ENCODE measurements at regions not wholly inside any gene's neighbourhood (a gene's known extent, or its start where the extent isn't known, plus 50 kb on each side); places are given as distances from the start of the nearest gene placed in this dataset.

DNA sequence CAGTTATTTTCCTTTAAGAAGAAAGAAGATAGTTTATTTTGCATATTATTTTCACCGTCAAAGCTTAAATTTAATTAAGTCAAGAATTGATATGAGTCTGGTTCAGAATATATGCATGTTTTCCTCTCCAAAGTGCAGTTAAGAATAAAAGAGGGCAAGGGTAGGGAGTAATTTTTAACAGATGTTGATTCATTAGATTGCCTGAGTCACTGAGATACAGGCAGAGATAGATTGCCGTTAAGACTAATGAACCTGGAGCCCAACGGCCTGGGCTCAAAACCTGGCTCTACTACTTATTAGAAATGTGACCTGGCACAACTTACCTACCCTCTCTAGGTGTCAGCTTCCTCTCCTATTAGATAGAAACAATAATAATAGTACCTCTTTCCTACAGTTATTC lies 1037.4 kb upstream of the PABPC4L start:
- Histone ChIP-seq H3K4me3 (ENCODE audit: insufficient read depth, low read length) (no peak overlapping the region), H2AFZ (ENCODE audit: low read length) (no peak overlapping the region), H3K79me2 (ENCODE audit: insufficient read depth, low read length) (no peaks in the 10 kb centered on the region), H3K4me1 (ENCODE audit: insufficient read depth, low read length) (no peaks in the 10 kb centered on the region), H3K4me2 (ENCODE audit: insufficient read depth, low read length) (no peak overlapping the region), H3K36me3 (ENCODE audit: insufficient read depth, low read length) (no peaks in the 10 kb centered on the region), H3K27ac (ENCODE audit: low read depth, low read length) (no peak overlapping the region), H3K27me3 (ENCODE audit: insufficient read depth, low read length) (no peaks in the 10 kb centered on the region), H3K9me3 (ENCODE audit: low read depth, low read length) (no peaks in the 10 kb centered on the region), H4K20me1 (ENCODE audit: insufficient read depth, low read length) (no peaks in the 10 kb centered on the region)
- TF ChIP-seq, protein P1, sequence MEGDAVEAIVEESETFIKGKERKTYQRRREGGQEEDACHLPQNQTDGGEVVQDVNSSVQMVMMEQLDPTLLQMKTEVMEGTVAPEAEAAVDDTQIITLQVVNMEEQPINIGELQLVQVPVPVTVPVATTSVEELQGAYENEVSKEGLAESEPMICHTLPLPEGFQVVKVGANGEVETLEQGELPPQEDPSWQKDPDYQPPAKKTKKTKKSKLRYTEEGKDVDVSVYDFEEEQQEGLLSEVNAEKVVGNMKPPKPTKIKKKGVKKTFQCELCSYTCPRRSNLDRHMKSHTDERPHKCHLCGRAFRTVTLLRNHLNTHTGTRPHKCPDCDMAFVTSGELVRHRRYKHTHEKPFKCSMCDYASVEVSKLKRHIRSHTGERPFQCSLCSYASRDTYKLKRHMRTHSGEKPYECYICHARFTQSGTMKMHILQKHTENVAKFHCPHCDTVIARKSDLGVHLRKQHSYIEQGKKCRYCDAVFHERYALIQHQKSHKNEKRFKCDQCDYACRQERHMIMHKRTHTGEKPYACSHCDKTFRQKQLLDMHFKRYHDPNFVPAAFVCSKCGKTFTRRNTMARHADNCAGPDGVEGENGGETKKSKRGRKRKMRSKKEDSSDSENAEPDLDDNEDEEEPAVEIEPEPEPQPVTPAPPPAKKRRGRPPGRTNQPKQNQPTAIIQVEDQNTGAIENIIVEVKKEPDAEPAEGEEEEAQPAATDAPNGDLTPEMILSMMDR (IDR thresholded peaks at IDR 0.05; ENCODE audit: extremely low read depth, low read depth, low read length) = no peak
- DNase-seq (ENCODE audit: insufficient read length, low spot score, missing footprints) = no peak

- H3K4me1 ChIP-seq (ENCODE audit: insufficient read depth, low read length) = no peaks in the 10 kb centered on the region
Measured at GRCh38 chr4:135236048-135236447, 1034.5 kb upstream of the PABPC4L start.

DNA sequence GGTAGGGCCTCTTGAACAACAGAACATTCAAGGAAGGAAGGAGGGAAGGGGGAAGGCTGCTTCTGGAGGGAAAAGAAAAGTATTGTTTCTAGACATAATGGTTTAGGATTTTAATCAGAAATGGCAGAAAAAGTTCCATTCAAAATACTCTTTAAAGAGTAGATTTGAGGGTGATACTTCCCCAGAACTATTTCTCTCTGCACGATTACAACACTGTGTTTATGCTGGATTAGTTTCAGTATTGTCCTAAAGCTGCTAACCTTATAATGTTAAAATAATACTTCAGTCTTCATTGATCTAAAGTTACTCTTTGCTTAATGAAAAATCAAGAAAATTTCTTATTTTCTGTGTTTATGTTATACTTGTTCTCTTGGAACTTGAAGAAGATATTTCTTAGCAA lies 1026.3 kb upstream of the PABPC4L start:
- no peaks in the 10 kb centered on the region for H4K20me1 ChIP-seq (ENCODE audit: insufficient read depth, low read length)
- H3K27ac ChIP-seq (ENCODE audit: low read depth, low read length) = no peak overlapping the region
- no peak for DNase-seq (ENCODE audit: insufficient read length, low spot score, missing footprints)
- H3K4me2 ChIP-seq (ENCODE audit: insufficient read depth, low read length) = peak overlapping the region; percentile 45
- no peaks in the 10 kb centered on the region for H3K79me2 ChIP-seq (ENCODE audit: insufficient read depth, low read length)
- H3K36me3 ChIP-seq (ENCODE audit: insufficient read depth, low read length) = no peaks in the 10 kb centered on the region
- no peaks in the 10 kb centered on the region for H3K27me3 ChIP-seq (ENCODE audit: insufficient read depth, low read length)
- TF ChIP-seq, protein P1 (IDR thresholded peaks at IDR 0.05; ENCODE audit: extremely low read depth, low read depth, low read length) = no peak
- H3K9me3 ChIP-seq (ENCODE audit: low read depth, low read length) = no peaks in the 10 kb centered on the region
- no peaks in the 10 kb centered on the region for H3K4me1 ChIP-seq (ENCODE audit: insufficient read depth, low read length)
- H2AFZ ChIP-seq (ENCODE audit: low read length) = peak overlapping the region; percentile 69
- no peak overlapping the region for H3K4me3 ChIP-seq (ENCODE audit: insufficient read depth, low read length)

More at GRCh38 chr4:135236048-135236447, 1034.5 kb upstream of the PABPC4L start:
- Histone ChIP-seq H3K4me2 (ENCODE audit: insufficient read depth, low read length) (no peak overlapping the region), H3K36me3 (ENCODE audit: insufficient read depth, low read length) (no peaks in the 10 kb centered on the region), H3K79me2 (ENCODE audit: insufficient read depth, low read length) (no peaks in the 10 kb centered on the region), H4K20me1 (ENCODE audit: insufficient read depth, low read length) (no peaks in the 10 kb centered on the region), H3K4me3 (ENCODE audit: insufficient read depth, low read length) (no peak overlapping the region), H3K27ac (ENCODE audit: low read depth, low read length) (no peak overlapping the region), H2AFZ (ENCODE audit: low read length) (no peak overlapping the region), H3K27me3 (ENCODE audit: insufficient read depth, low read length) (no peaks in the 10 kb centered on the region), H3K9me3 (ENCODE audit: low read depth, low read length) (no peaks in the 10 kb centered on the region)
- DNase-seq (ENCODE audit: insufficient read length, low spot score, missing footprints) = no peak
- TF ChIP-seq, protein P1 (IDR thresholded peaks at IDR 0.05; ENCODE audit: extremely low read depth, low read depth, low read length) = no peak

DNA sequence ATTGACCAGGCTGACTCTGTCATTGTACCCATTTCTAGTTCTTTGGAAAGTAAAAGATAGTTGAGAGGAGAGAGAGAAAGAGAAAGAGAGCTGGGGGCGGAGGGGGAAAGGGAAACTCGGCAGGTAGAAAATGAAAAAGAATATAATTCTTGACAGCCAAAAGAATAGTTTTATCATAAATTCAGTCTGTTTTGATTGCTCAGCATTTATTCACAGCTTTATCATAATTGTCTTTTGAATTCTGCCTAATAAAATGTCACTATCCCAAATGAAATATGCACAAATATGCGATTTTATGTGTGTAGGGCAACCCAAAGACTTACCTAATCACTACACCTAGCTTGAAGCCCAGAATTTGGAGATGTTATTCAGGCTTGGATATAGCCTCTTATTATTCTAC lies 1024.0 kb upstream of the PABPC4L start:
- no peaks in the 10 kb centered on the region for H4K20me1 ChIP-seq (ENCODE audit: insufficient read depth, low read length)
- no peak overlapping the region for H2AFZ ChIP-seq (ENCODE audit: low read length)
- H3K27ac ChIP-seq (ENCODE audit: low read depth, low read length) = no peak overlapping the region
- H3K4me1 ChIP-seq (ENCODE audit: insufficient read depth, low read length) = no peaks in the 10 kb centered on the region
- TF ChIP-seq, protein P1 (IDR thresholded peaks at IDR 0.05; ENCODE audit: extremely low read depth, low read depth, low read length) = no peak
- no peak overlapping the region for H3K4me3 ChIP-seq (ENCODE audit: insufficient read depth, low read length)
- no peak for DNase-seq (ENCODE audit: insufficient read length, low spot score, missing footprints)
- no peaks in the 10 kb centered on the region for H3K36me3 ChIP-seq (ENCODE audit: insufficient read depth, low read length)
- H3K79me2 ChIP-seq (ENCODE audit: insufficient read depth, low read length) = no peaks in the 10 kb centered on the region
- no peaks in the 10 kb centered on the region for H3K9me3 ChIP-seq (ENCODE audit: low read depth, low read length)
- H3K27me3 ChIP-seq (ENCODE audit: insufficient read depth, low read length) = no peaks in the 10 kb centered on the region
- H3K4me2 ChIP-seq (ENCODE audit: insufficient read depth, low read length) = no peak overlapping the region

Measured in osteoblast (primary cell).